ENCODE measurements at regions not wholly inside any gene's neighbourhood (a gene's known extent, or its start where the extent isn't known, plus 50 kb on each side); places are given as distances from the start of the nearest gene placed in this dataset.
"Not testable (repeated sequence)": the region's sequence is repeated elsewhere in the genome, so short reads cannot be mapped to it uniquely, and the experiment has no call there.

GRCh38 chr3:153247331-153248330, 85.6 kb downstream of the RAP2B start:
- Histone ChIP-seq H3K36me3 (ENCODE audit: insufficient read depth, low read length) (no peaks in the 10 kb centered on the region), H3K4me1 (ENCODE audit: insufficient read depth, low read length) (no peaks in the 10 kb centered on the region), H3K9me3 (ENCODE audit: insufficient read depth, low read depth, low read length) (no peaks in the 10 kb centered on the region), H3K27me3 (ENCODE audit: insufficient read depth, low read length) (no peaks in the 10 kb centered on the region), H3K27ac (ENCODE audit: low read depth, low read length) (no peak overlapping the region), H3K9ac (ENCODE audit: low read depth, low read length) (no peak overlapping the region), H3K4me3 (ENCODE audit: low read length) (no peak overlapping the region)
- 90% methylated on average over 5 of the region's 7 CpGs for WGBS

- H3K27me3 ChIP-seq (ENCODE audit: insufficient read depth, low read length); H3K36me3 ChIP-seq (ENCODE audit: insufficient read depth, low read length); H3K4me1 ChIP-seq (ENCODE audit: insufficient read depth, low read length); H3K9ac ChIP-seq (ENCODE audit: low read depth, low read length); H3K4me3 ChIP-seq (ENCODE audit: low read length); H3K27ac ChIP-seq (ENCODE audit: low read depth, low read length); H3K9me3 ChIP-seq (ENCODE audit: insufficient read depth, low read depth, low read length): not testable (repeated sequence)
- WGBS, result 97% methylated on average over 6 of the region's 6 CpGs
Measured at GRCh38 chr3:153248835-153249234, 86.8 kb downstream of the RAP2B start.

DNA sequence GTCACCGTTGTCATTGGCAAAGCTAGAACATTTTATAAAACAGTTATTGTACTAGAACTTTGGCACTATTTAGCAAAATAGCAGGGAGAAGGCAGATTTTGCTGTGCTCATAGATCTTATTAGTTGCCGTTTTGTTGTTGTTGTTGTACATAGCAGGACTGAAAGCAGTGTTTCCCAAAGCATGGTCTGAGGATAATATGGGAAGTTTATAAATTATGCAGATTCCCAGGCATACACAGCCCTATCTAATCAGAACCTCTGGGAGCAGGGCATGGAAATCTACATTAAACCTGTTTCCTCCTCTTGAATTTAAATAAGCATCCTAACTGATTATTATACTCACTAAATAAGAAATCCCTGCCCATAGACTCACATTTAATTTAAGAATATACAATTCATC, 87.9 kb downstream of the RAP2B start:
- H3K4me3 ChIP-seq (ENCODE audit: low read length), result no peak overlapping the region
- WGBS, result 93% methylated on average over 1 of the region's 2 CpGs
- H3K36me3 ChIP-seq (ENCODE audit: insufficient read depth, low read length), result no peaks in the 10 kb centered on the region
- H3K4me1 ChIP-seq (ENCODE audit: insufficient read depth, low read length), result 0 out of 2 replicates have a peak, but pooled peaks cover 4% of the 10 kb centered on the region
- H3K9me3 ChIP-seq (ENCODE audit: insufficient read depth, low read depth, low read length), result no peaks in the 10 kb centered on the region
- no peak overlapping the region for H3K9ac ChIP-seq (ENCODE audit: low read depth, low read length)
- H3K27ac ChIP-seq (ENCODE audit: low read depth, low read length), result no peak overlapping the region
- no peaks in the 10 kb centered on the region for H3K27me3 ChIP-seq (ENCODE audit: insufficient read depth, low read length)

DNA sequence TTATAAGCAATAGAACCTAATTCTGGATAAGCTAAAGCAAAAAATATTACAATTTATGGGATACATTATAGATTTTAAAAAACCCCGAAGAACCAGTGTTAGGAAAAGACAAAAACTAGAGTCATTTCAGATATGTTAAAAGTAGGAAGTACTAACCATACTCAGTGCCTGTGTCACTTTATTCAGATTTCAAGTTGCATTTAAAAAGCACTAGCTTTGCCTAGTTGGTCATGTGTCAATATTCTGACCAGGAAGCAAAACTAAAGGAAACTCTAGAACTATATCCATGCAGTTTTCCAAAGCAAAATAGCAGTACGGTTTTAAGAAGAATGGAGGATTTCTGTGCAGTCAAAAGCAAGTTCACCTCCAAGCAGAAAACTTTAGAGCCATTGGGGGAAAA, 88.4 kb downstream of the RAP2B start:
- WGBS, result 92% methylated on average over 1 of the region's 2 CpGs
- no peak overlapping the region for H3K27ac ChIP-seq (ENCODE audit: low read depth, low read length)
- H3K27me3 ChIP-seq (ENCODE audit: insufficient read depth, low read length), result no peaks in the 10 kb centered on the region
- peaks cover 9% of the 10 kb centered on the region for H3K4me1 ChIP-seq (ENCODE audit: insufficient read depth, low read length)
- H3K9ac ChIP-seq (ENCODE audit: low read depth, low read length), result no peak overlapping the region
- no peaks in the 10 kb centered on the region for H3K9me3 ChIP-seq (ENCODE audit: insufficient read depth, low read depth, low read length)
- no peaks in the 10 kb centered on the region for H3K36me3 ChIP-seq (ENCODE audit: insufficient read depth, low read length)
- no peak overlapping the region for H3K4me3 ChIP-seq (ENCODE audit: low read length)

- H3K9ac ChIP-seq (ENCODE audit: low read depth, low read length), result no peak overlapping the region
- WGBS, result 90% methylated on average over 2 of the region's 3 CpGs
- H3K9me3 ChIP-seq (ENCODE audit: insufficient read depth, low read depth, low read length), result no peaks in the 10 kb centered on the region
- H3K27me3 ChIP-seq (ENCODE audit: insufficient read depth, low read length), result no peaks in the 10 kb centered on the region
- no peak overlapping the region for H3K4me3 ChIP-seq (ENCODE audit: low read length)
- H3K27ac ChIP-seq (ENCODE audit: low read depth, low read length), result no peak overlapping the region
- H3K36me3 ChIP-seq (ENCODE audit: insufficient read depth, low read length), result no peaks in the 10 kb centered on the region
- H3K4me1 ChIP-seq (ENCODE audit: insufficient read depth, low read length), result peaks cover 15% of the 10 kb centered on the region
Measured at GRCh38 chr3:153252963-153253362, 90.9 kb downstream of the RAP2B start.

DNA sequence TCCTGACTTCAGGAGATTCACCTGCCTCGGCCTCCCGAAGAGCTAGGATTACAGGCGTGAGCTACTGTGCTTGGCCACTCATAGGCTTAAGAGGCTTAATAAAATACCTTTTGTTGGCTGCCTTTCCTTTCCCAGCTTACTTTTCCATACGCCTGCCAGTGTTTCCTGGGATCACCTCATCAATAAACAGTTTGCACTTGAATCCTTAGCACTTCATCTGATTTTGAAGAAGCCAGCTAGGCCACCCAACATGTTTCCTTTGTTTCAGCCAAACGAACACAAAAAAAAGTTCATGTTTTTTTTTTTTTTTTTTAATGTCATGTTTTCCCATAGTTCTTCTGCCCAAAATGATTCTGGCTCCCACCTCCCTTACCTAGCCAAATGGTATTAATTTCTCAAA, 92.3 kb downstream of the RAP2B start:
- Histone ChIP-seq H3K27ac (ENCODE audit: low read depth, low read length) (no peak overlapping the region), H3K4me3 (ENCODE audit: low read length) (no peak overlapping the region), H3K9me3 (ENCODE audit: insufficient read depth, low read depth, low read length) (no peaks in the 10 kb centered on the region), H3K9ac (ENCODE audit: low read depth, low read length) (no peak overlapping the region), H3K27me3 (ENCODE audit: insufficient read depth, low read length) (no peaks in the 10 kb centered on the region), H3K4me1 (ENCODE audit: insufficient read depth, low read length) (peaks cover 15% of the 10 kb centered on the region), H3K36me3 (ENCODE audit: insufficient read depth, low read length) (no peaks in the 10 kb centered on the region)
- WGBS, result 84% methylated on average over 5 of the region's 5 CpGs

GRCh38 chr3:153257673-153258351, 95.8 kb downstream of the RAP2B start:
- Histone ChIP-seq H3K9ac (ENCODE audit: low read depth, low read length) (no peak overlapping the region), H3K4me1 (ENCODE audit: insufficient read depth, low read length) (peaks cover 19% of the 10 kb centered on the region), H3K9me3 (ENCODE audit: insufficient read depth, low read depth, low read length) (no peaks in the 10 kb centered on the region), H3K4me3 (ENCODE audit: low read length) (no peak overlapping the region), H3K27me3 (ENCODE audit: insufficient read depth, low read length) (no peaks in the 10 kb centered on the region), H3K36me3 (ENCODE audit: insufficient read depth, low read length) (no peaks in the 10 kb centered on the region), H3K27ac (ENCODE audit: low read depth, low read length) (no peak overlapping the region)
- WGBS, result 93% methylated on average over 2 of the region's 2 CpGs

GRCh38 chr3:153259956-153260355, 97.9 kb downstream of the RAP2B start:
- no peaks in the 10 kb centered on the region for H3K36me3 ChIP-seq (ENCODE audit: insufficient read depth, low read length)
- no peaks in the 10 kb centered on the region for H3K27me3 ChIP-seq (ENCODE audit: insufficient read depth, low read length)
- H3K4me3 ChIP-seq (ENCODE audit: low read length), result no peak overlapping the region
- H3K9me3 ChIP-seq (ENCODE audit: insufficient read depth, low read depth, low read length), result no peaks in the 10 kb centered on the region
- no peak overlapping the region for H3K27ac ChIP-seq (ENCODE audit: low read depth, low read length)
- WGBS, result 95% methylated on average over 3 of the region's 3 CpGs
- no peak overlapping the region for H3K9ac ChIP-seq (ENCODE audit: low read depth, low read length)
- H3K4me1 ChIP-seq (ENCODE audit: insufficient read depth, low read length), result peaks cover 15% of the 10 kb centered on the region

DNA sequence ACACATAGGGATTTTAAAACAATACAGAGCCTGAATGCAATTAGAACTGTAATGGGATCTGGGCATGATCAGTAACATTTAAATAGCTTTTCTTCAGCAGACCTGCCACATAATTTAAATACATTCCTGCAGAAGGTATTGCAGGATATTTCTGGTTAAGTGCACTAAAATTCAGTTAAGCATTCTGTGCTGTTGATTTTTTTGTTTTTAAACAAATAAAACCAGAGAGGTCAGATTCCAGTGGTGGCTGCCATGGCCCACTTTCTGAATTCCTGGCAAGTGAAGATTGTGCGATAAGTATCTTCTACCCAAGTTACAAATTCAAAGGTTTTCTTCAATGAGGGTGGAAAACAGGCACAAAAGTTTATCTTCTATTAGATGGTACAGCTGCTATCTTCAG, 98.7 kb downstream of the RAP2B start:
- Histone ChIP-seq H3K27ac (ENCODE audit: low read depth, low read length) (no peak overlapping the region), H3K9ac (ENCODE audit: low read depth, low read length) (no peak overlapping the region), H3K4me1 (ENCODE audit: insufficient read depth, low read length) (peaks cover 7% of the 10 kb centered on the region), H3K27me3 (ENCODE audit: insufficient read depth, low read length) (no peaks in the 10 kb centered on the region), H3K4me3 (ENCODE audit: low read length) (no peak overlapping the region), H3K9me3 (ENCODE audit: insufficient read depth, low read depth, low read length) (no peaks in the 10 kb centered on the region), H3K36me3 (ENCODE audit: insufficient read depth, low read length) (no peaks in the 10 kb centered on the region)
- 100% methylated on average over 1 of the region's 1 CpG for WGBS

- H3K4me3 ChIP-seq (ENCODE audit: low read length), result no peak overlapping the region
- no peaks in the 10 kb centered on the region for H3K36me3 ChIP-seq (ENCODE audit: insufficient read depth, low read length)
- H3K27ac ChIP-seq (ENCODE audit: low read depth, low read length), result no peak overlapping the region
- no peaks in the 10 kb centered on the region for H3K4me1 ChIP-seq (ENCODE audit: insufficient read depth, low read length)
- H3K9me3 ChIP-seq (ENCODE audit: insufficient read depth, low read depth, low read length), result 0 out of 2 replicates have a peak, but pooled peaks cover 2% of the 10 kb centered on the region
- H3K27me3 ChIP-seq (ENCODE audit: insufficient read depth, low read length), result no peaks in the 10 kb centered on the region
- H3K9ac ChIP-seq (ENCODE audit: low read depth, low read length), result no peak overlapping the region
- 93% methylated on average over 4 of the region's 4 CpGs for WGBS
Measured at GRCh38 chr3:153266619-153267018, 104.6 kb downstream of the RAP2B start.

DNA sequence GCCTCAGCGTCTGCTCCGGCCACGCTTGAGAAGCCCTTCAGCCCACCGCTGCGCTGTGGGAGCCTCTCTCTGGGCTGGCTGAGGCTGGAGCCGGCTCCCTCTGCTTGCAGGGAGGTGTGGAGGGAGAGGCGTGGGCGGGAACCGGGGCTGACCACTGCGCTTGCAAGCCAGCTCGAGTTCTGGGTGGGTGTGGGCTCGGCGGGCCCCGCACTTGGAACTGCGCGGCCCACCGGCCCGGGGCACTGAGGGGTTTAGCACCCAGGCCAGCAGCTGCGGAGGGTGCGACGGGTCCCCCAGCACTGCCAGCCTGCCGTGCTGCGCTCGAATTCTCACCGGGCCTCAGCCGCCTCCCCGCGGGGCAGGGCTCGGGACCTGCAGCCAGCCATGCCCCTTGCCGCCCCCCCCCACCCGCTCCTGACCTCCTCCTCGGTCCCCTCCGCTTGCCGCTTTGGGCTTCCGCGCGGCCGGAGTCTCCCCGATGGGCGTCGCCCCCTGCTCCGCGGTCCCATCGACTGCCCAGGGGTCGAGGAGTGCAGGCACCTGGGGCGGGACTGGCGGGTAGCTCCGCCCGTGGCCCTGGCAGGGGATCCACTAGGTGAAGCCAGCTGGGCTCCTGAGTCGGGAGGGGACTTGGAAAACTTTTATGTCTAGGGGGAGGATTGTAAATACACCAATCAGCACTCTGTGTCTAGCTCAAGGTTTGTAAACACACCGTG, 106.7 kb downstream of the RAP2B start:
- Histone ChIP-seq H3K4me1 (ENCODE audit: insufficient read depth, low read length) (no peaks in the 10 kb centered on the region), H3K27me3 (ENCODE audit: insufficient read depth, low read length) (no peaks in the 10 kb centered on the region), H3K9ac (ENCODE audit: low read depth, low read length) (no peak overlapping the region), H3K36me3 (ENCODE audit: insufficient read depth, low read length) (no peaks in the 10 kb centered on the region), H3K9me3 (ENCODE audit: insufficient read depth, low read depth, low read length) (0 out of 2 replicates have a peak, but pooled peaks cover 2% of the 10 kb centered on the region), H3K4me3 (ENCODE audit: low read length) (no peak overlapping the region), H3K27ac (ENCODE audit: low read depth, low read length) (no peak overlapping the region)
- 94% methylated on average over 50 of the region's 51 CpGs for WGBS

All from HUES64 (cell line).